Hepatocyte (in vitro differentiated cells): ENCODE measurements at regions not wholly inside any gene's neighbourhood (a gene's known extent, or its start where the extent isn't known, plus 50 kb on each side); places are given as distances from the start of the nearest gene placed in this dataset.

ENCODE experiments used
- EZH2 ChIP-seq: fragments of 200-600 bp; sonication (generic); IDR thresholded peaks from 2 replicates; pipeline ENCODE4 v1.6.1; 2016; ENCODE audit warnings: antibody characterized with exemption, mild to moderate bottlenecking, borderline replicate concordance
- EZH2phosphoT487 ChIP-seq: fragments of 200-600 bp; sonication (generic); IDR thresholded peaks from one replicate; pipeline ENCODE4 v1.6.1; 2018; ENCODE audit warnings: antibody characterized with exemption, mild to moderate bottlenecking, low read depth, moderate library complexity; ENCODE audit not compliant: unreplicated experiment, severe bottlenecking
- TF ChIP-seq, protein P1 (sequence below): fragments of 200-600 bp; sonication (generic); IDR thresholded peaks from 2 replicates; pipeline ENCODE4 v1.5.1; 2016; ENCODE audit warnings: antibody characterized with exemption, mild to moderate bottlenecking; ENCODE audit not compliant: poor library complexity

DNA sequence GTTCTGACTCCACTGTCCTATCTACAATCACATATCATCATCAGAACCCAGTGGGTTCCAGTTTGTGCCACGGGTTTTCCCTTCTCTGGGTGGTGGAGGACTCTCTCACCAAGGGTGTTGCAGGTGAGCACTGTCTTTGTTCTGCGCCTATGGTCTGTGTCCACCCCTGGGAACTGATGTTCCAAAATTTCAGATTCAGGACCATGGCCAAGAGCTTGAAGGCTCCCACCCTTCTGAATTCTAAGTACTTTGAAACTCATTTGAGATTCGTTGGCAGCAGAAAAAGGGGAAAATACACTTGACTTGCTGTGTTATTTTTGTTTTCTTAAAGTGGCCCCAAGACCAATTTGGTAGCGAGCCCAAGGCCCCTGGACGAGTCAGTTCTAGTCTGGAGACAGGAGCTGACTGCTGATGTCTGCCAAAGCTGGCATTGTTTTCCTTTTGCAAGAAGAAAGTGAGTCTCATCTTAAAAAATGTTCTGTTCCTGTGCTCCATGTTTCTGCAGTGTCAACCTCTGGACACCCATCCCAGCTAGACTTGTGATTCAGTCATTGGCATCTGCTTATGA is 310.9 kb downstream of the HAPSTR1 start:
- TF ChIP-seq, protein P1, sequence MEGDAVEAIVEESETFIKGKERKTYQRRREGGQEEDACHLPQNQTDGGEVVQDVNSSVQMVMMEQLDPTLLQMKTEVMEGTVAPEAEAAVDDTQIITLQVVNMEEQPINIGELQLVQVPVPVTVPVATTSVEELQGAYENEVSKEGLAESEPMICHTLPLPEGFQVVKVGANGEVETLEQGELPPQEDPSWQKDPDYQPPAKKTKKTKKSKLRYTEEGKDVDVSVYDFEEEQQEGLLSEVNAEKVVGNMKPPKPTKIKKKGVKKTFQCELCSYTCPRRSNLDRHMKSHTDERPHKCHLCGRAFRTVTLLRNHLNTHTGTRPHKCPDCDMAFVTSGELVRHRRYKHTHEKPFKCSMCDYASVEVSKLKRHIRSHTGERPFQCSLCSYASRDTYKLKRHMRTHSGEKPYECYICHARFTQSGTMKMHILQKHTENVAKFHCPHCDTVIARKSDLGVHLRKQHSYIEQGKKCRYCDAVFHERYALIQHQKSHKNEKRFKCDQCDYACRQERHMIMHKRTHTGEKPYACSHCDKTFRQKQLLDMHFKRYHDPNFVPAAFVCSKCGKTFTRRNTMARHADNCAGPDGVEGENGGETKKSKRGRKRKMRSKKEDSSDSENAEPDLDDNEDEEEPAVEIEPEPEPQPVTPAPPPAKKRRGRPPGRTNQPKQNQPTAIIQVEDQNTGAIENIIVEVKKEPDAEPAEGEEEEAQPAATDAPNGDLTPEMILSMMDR, result no peak
- TF ChIP-seq EZH2, result no peak
- TF ChIP-seq EZH2phosphoT487, result no peak
